WI38 (cell line): ENCODE measurements at regions not wholly inside any gene's neighbourhood (a gene's known extent, or its start where the extent isn't known, plus 50 kb on each side); places are given as distances from the start of the nearest gene placed in this dataset.

Source experiments
- H3K4me3 ChIP-seq: 2 replicates; pipeline ENCODE4 v1.5.1; 2011; ENCODE audit warnings: low read depth, mild to moderate bottlenecking, control low read depth, low read length
- CTCF ChIP-seq: IDR thresholded peaks from 2 replicates; pipeline ENCODE4 v1.5.1; 2012; ENCODE audit warnings: low read depth, mild to moderate bottlenecking, control low read depth, low read length

- H3K4me3 ChIP-seq = no peak overlapping the region
- TF ChIP-seq CTCF = no peak
Measured at GRCh38 chr2:150320608-150321007, 166.9 kb downstream of the RND3 start.

DNA sequence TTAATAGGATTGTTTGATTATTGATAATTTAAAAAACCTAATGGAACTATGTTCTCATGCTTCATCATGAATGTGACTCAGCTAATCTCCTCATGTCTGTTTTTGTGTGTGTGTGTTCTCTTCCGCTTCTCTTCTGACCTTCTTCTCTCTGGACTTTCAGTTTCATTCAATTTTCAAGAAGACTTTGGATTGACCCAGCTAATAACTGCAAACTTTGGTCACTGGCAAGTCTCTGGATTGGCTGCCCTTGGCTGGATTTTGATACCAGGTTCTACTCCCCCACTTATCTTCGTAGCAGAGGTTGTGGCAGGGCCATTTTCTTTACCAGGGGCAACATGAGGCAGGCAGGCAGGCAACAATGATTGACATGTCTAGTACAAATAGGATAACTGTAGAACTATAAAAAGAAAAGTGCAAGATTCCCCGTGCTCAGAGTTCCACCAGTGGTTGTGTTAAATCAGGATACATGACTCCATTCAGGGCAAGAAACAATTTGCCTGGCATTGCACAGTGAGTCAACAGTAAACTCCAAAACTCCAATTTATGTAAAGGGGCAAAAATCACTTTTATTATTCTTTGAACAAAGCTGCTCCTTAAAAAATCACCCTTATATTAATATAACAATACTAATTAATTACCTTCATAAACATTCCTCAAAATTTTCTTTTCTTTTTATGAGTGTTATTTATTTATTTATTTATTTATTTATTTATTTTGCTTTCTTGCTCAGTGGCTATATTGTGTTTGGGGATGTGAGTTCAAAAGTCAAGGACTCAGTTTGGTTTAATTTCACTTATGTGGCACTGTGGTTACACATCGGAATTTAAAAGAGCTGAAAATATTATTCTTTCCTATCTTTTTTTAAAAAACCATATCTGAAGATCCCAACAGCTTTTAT is 167.6 kb downstream of the RND3 start:
- TF ChIP-seq CTCF = no peak
- no peak overlapping the region for H3K4me3 ChIP-seq

DNA sequence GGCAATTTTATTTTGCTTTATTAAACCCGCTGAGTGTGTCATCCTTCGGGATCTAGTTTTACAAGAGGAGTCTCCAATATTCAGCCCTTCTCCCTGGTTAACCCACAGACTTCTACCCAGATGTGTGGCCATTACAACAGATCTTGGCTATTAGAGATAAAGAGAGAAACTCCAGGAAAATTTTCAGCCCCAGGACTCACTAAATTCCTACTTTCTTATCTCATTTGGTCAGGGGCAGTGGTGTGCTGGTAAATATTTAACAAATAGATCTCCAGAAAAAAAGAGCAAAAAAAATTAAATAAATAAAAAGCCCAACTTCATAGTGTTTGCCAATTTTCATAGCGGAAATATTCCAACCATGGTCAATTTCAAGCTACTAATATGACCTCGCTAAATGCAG is 168.4 kb downstream of the RND3 start:
- TF ChIP-seq CTCF = no peak

GRCh38 chr2:150312271-150312670 is 175.2 kb downstream of the RND3 start:
- no peak for TF ChIP-seq CTCF
- no peak overlapping the region for H3K4me3 ChIP-seq

More for the DNA sequence above, 168.4 kb downstream of the RND3 start:
- no peak overlapping the region for H3K4me3 ChIP-seq

DNA sequence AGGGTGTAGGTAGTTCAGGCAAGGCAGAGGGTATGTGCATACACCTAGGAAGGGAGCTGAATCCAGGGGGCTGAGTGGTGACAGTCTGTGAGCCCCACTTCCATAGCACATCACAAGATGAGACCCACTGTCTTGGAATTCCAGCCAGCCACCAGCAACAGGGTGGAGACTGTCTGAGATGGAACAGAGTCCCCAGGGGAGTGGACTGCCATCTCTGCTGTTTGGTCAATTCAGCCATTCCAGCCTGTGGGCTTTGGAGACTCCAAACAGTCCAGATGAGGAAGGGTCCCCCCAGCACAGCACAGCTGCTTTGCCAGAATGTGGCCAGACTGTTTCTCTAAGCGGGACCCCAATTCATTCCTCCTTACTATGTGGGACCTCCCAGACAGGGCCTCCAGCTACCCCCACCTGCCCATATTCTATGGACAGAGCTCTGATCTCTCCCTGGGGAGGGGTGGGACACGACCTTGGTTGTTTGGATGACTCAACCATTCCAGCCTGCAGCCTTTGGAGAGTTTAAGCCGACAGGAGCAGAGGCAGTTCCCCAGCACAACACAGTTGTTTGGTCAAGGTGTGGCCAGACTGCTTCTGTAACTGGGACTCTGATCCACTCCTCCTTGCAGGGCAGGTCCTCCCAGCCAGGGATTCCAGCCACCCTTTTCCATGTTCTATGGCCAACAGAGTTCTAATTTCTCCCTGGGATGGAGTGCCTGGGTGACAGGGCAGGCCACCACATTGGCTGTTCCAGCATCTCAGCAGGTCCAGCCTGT is 178.0 kb downstream of the RND3 start:
- H3K4me3 ChIP-seq = no peak overlapping the region
- TF ChIP-seq CTCF = no peak

DNA sequence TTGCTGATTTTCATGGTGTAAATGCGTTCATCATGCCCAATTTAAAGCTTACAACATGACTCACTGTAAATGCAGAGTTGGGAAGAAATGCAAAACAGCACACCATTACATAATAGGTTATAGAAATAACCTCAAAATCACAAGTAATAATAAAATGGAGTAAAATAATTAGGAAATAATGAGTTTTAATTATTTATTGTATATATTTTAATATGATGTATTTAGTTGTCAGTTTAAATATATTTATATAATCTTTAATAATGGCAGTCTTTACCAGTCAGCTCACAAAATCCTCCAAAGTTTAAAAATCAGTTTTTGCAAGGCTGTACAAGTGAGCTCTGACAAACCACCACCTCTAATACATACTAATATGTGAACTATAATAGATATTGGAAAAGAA is 180.2 kb downstream of the RND3 start:
- no peak for TF ChIP-seq CTCF
- no peak overlapping the region for H3K4me3 ChIP-seq

GRCh38 chr2:150303281-150303680 is 184.2 kb downstream of the RND3 start:
- no peak overlapping the region for H3K4me3 ChIP-seq

More at GRCh38 chr2:150303281-150303680, 184.2 kb downstream of the RND3 start:
- TF ChIP-seq CTCF = no peak
